VCaP (cell line): ENCODE measurements at regions not wholly inside any gene's neighbourhood (a gene's known extent, or its start where the extent isn't known, plus 50 kb on each side); places are given as distances from the start of the nearest gene placed in this dataset.

Experiments
- H3K27ac ChIP-seq: fragments of 450-650 bp; 2 replicates; pipeline ENCODE4 v1.5.1; 2017
- CTCF ChIP-seq: fragments of 450-650 bp; conservative IDR thresholded peaks from 2 replicates; pipeline ENCODE4 v1.5.1; 2017; ENCODE audit warnings: mild to moderate bottlenecking, moderate library complexity

DNA sequence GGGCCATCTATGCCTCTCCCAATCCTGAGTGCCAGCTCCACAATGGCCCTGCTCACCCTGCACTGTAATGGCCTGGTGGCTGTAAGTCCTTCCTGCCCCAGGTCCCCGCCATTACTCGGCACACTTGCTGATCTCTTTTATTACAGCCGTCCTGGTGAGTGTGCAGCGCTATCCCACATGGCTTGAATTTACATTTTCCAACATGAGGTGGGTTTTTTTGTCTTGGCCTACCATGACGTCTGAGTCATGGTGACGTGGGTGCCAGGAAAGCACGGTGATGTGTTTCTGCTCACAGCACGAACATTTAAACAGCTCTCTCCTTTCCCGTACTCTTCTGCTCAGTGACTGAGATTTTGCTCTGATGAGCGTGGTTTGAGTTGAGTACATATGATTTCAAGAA, 55.2 kb upstream of the FOXF1 start:
- no peak for TF ChIP-seq CTCF

GRCh38 chr16:86455640-86456039, 54.7 kb upstream of the FOXF1 start:
- no peak for TF ChIP-seq CTCF
- no peak overlapping the region for H3K27ac ChIP-seq

More for the DNA sequence above, 55.2 kb upstream of the FOXF1 start:
- H3K27ac ChIP-seq: no peak overlapping the region

DNA sequence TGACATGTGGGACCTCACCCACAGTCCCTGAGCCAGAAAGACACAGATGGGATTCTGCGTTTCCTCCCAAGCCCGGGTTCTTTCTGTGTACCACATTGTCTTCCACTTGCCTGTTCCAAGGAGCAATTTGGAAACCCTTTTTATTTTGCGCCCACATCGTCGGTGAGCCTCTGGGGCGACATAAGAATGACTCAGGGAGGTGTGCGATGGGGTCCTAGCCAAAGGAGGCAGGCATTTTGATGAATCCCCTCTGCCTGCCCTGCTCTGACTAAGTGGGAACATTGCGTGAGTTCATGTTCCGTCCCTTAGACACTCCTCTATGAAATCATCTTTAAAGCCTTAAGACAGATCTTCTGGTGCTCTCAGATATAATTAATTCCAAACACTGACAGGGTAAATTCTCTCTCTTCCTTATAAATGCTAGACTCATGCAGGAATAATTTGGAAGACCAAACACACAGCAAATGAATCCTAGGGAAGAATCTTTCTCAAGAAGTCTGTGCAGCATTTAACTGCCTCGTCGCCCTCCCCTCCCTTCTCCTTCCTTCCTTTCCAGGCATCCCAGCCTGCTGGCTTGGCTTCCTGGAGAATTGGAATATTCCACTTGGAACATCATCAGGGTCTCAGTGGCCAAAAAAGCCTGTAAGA, 52.7 kb upstream of the FOXF1 start:
- 0 out of 2 replicates have a peak overlapping the region, but pooled peaks have one; percentile 8 for H3K27ac ChIP-seq
- no peak for TF ChIP-seq CTCF

DNA sequence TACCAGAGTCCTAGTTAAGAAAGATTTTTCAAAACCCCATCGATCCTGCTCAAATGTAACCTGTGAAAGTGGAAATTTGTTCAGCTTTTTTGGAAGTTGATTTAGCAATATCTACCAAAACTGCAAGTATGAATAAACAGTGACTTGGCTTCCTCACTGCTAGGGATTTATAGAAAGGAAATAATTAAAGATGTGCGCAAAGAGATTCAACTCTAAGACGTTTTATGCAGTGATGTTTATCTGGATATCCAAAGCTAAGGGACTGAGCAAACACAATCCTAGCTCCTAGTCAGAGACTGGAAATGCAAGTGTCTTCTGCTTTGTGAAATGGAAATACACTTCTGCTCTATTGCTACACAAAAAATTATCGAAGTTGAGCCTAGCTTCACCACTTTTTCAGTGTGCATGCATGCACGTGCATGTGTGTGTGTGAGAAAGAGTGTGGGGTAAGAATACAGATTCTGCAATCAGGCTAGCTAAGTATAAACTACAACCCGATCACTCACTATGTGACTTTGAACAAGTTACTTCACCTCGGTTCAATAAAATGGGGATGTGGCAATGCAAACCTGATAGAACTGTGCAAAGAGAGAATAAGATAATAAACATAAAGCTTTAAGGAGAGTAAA, 52.1 kb upstream of the FOXF1 start:
- H3K27ac ChIP-seq: 0 out of 2 replicates have a peak overlapping the region, but pooled peaks have one; percentile 11
- TF ChIP-seq CTCF: no peak

GRCh38 chr16:86459266-86459665, 51.1 kb upstream of the FOXF1 start:
- H3K27ac ChIP-seq: no peak overlapping the region
- no peak for TF ChIP-seq CTCF
